ENCODE measurements at regions not wholly inside any gene's neighbourhood (a gene's known extent, or its start where the extent isn't known, plus 50 kb on each side); places are given as distances from the start of the nearest gene placed in this dataset.

DNA sequence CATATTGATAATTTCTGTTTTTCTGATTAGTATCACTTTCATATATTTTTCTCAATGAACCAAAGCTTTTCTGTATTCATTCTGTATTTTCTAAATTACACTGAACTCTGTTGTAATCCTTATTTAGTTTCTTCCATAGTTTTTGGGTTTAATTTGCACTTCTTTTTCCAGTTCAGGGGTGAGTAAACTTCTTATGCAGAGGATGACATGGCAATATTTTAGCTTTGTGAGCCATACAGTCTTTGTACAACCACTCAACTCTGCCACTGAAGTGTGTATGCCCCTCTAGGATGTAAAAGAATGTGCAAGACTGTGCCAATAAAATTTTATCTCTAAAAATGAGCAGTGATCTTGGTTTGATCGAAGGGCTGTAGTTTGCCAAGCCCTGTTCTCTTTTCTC is 239.0 kb upstream of the CITED2 start:
- DNase-seq: no peak
- TF ChIP-seq, protein P1, sequence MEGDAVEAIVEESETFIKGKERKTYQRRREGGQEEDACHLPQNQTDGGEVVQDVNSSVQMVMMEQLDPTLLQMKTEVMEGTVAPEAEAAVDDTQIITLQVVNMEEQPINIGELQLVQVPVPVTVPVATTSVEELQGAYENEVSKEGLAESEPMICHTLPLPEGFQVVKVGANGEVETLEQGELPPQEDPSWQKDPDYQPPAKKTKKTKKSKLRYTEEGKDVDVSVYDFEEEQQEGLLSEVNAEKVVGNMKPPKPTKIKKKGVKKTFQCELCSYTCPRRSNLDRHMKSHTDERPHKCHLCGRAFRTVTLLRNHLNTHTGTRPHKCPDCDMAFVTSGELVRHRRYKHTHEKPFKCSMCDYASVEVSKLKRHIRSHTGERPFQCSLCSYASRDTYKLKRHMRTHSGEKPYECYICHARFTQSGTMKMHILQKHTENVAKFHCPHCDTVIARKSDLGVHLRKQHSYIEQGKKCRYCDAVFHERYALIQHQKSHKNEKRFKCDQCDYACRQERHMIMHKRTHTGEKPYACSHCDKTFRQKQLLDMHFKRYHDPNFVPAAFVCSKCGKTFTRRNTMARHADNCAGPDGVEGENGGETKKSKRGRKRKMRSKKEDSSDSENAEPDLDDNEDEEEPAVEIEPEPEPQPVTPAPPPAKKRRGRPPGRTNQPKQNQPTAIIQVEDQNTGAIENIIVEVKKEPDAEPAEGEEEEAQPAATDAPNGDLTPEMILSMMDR (IDR thresholded peaks at IDR 0.05; ENCODE audit: borderline replicate concordance): no peak
- Histone ChIP-seq H3K4me3 (no peak overlapping the region), H3K27me3 (ENCODE audit: low read depth) (no peaks in the 10 kb centered on the region), H3K9me3 (replicated peaks) (no peaks in the 10 kb centered on the region), H3K27ac (replicated peaks) (no peak overlapping the region), H3K36me3 (no peaks in the 10 kb centered on the region), H3K4me1 (no peaks in the 10 kb centered on the region)
- intact Hi-C loops (cut with micrococcal nuclease): no loop called here

DNA sequence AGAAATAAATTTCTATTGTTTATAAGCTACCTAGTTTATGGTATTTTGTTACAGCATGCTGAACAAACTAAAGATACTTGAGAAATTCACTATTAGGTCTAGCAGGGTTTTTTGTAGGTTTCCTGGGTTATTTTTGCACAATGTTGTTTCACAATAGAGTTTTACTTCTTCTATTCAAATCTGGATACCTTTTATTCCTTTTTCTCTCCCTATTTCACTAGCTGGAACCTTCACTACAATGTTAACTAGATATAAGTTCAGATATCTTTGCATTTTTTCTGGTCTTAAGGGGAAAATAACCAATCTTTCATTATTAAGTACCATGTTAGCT is 237.7 kb upstream of the CITED2 start:
- no peak for DNase-seq
- Histone ChIP-seq H3K4me3 (no peak overlapping the region), H3K4me1 (no peaks in the 10 kb centered on the region), H3K27me3 (ENCODE audit: low read depth) (no peaks in the 10 kb centered on the region), H3K36me3 (no peaks in the 10 kb centered on the region), H3K27ac (replicated peaks) (no peak overlapping the region), H3K9me3 (replicated peaks) (no peaks in the 10 kb centered on the region)
- intact Hi-C loops (cut with micrococcal nuclease): no loop called here
- TF ChIP-seq, protein P1 (IDR thresholded peaks at IDR 0.05; ENCODE audit: borderline replicate concordance): no peak

GRCh38 chr6:139611327-139612134 is 237.1 kb upstream of the CITED2 start:
- DNase-seq: no peak
- TF ChIP-seq, protein P1 (IDR thresholded peaks at IDR 0.05; ENCODE audit: borderline replicate concordance): no peak
- no peak overlapping the region for H3K27ac ChIP-seq (replicated peaks)
- H3K9me3 ChIP-seq (replicated peaks): no peaks in the 10 kb centered on the region
- no peaks in the 10 kb centered on the region for H3K4me1 ChIP-seq
- intact Hi-C loops (cut with micrococcal nuclease): no loop called here
- no peaks in the 10 kb centered on the region for H3K36me3 ChIP-seq
- no peak overlapping the region for H3K4me3 ChIP-seq
- H3K27me3 ChIP-seq (ENCODE audit: low read depth): no peaks in the 10 kb centered on the region

- intact Hi-C loops (cut with micrococcal nuclease): no loop called here
Measured at GRCh38 chr6:139608466-139609261, 234.2 kb upstream of the CITED2 start.

DNA sequence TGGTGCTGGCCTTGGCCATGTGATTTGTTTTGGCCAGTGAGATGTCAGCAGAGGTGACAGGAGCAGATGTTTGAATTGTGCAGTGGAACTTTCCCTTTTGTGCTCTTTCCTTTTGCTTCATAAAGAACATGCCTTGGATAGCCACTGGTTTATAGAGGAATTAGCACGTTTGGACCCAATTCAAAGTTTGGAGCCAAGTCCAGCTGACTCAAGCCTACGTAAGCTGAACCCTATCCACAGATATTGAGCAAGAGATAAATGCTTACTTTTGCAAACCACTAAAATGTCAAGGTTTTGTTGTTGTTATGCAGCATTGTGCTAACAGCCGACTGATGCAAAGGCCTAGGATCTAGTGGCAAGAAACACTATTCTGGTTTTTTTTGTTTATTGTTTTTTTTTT is 230.9 kb upstream of the CITED2 start:
- no peak for DNase-seq
- H3K36me3 ChIP-seq: no peaks in the 10 kb centered on the region
- H3K27me3 ChIP-seq (ENCODE audit: low read depth): no peaks in the 10 kb centered on the region
- H3K27ac ChIP-seq (replicated peaks): no peak overlapping the region
- no peak overlapping the region for H3K4me3 ChIP-seq
- intact Hi-C loops (cut with micrococcal nuclease): no loop called here
- H3K4me1 ChIP-seq: no peaks in the 10 kb centered on the region
- TF ChIP-seq, protein P1 (IDR thresholded peaks at IDR 0.05; ENCODE audit: borderline replicate concordance): no peak
- H3K9me3 ChIP-seq (replicated peaks): no peaks in the 10 kb centered on the region

More at GRCh38 chr6:139608466-139609261, 234.2 kb upstream of the CITED2 start:
- Histone ChIP-seq H3K27ac (replicated peaks) (no peak overlapping the region), H3K36me3 (no peaks in the 10 kb centered on the region), H3K27me3 (ENCODE audit: low read depth) (no peaks in the 10 kb centered on the region), H3K4me3 (no peak overlapping the region), H3K9me3 (replicated peaks) (no peaks in the 10 kb centered on the region), H3K4me1 (no peaks in the 10 kb centered on the region)
- DNase-seq: no peak
- TF ChIP-seq, protein P1 (IDR thresholded peaks at IDR 0.05; ENCODE audit: borderline replicate concordance): no peak
